HG03565 (cell line): ENCODE measurements at regions not wholly inside any gene's neighbourhood (a gene's known extent, or its start where the extent isn't known, plus 50 kb on each side); places are given as distances from the start of the nearest gene placed in this dataset.
A peak's percentile ranks its signal among the peaks of the same experiment; 100 is the strongest.
"Not testable (repeated sequence)": the region's sequence is repeated elsewhere in the genome, so short reads cannot be mapped to it uniquely, and the experiment has no call there.

ENCODE experiments used
- ATAC-seq: cut with Tn5 transposase; IDR thresholded peaks from one replicate; pipeline ENCODE4 v1.9.1; 2021; ENCODE audit warnings: mild to moderate bottlenecking, moderate library complexity; ENCODE audit not compliant: unreplicated experiment

DNA sequence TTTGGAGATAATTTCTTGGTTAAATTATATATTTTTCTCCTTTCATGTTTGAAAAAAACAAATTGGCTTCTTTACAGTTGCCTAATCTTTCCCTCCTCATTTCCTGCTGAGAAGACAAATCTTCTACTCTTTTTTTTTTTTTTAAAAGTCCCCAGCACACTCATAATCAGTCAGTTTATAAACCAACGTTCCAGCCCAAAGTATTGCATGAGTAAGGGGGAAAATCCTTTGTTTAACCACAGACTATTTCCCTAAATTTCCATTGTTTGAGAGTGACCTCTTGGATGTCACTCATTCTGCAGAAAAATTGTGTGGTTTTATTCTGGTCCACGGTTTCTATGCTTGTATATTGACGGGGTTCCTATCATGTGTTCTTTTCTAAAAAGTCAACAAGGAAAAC is 55.1 kb upstream of the TLR4 start:
- no peak for ATAC-seq

DNA sequence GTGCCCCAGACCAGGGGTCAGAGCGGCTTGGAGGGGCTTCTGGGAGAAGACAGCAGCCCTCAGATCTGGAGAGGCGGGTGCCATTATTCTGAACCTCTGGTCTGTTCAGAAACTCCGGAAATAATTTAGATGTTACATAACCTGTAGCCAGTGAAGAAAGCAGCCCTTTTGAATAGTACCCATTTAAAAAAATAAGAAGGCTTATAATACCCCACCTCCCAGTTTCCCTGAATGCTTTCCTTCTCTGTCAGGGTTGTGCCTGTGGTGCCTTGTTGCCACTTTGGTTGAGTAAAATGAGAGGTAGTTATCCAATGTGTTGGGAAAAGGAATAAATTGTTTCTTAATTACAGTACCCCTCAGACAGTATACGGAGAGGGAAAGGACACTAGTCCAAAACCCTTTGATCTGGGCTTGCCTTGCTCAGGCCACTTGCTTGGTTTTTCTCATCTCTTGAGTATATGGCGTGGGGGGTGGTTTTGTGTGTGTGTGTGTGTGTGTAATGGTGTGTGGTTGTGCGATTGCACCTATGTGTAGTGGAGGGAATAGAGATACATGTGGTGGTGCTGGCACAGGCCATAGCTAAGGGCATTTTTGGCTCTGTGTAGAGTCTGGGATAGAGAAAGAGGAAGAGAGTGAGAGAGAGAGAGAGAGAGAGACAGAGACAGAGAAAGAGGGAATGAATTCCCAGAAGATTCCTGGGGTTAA is 59.1 kb upstream of the TLR4 start:
- ATAC-seq = no peak

DNA sequence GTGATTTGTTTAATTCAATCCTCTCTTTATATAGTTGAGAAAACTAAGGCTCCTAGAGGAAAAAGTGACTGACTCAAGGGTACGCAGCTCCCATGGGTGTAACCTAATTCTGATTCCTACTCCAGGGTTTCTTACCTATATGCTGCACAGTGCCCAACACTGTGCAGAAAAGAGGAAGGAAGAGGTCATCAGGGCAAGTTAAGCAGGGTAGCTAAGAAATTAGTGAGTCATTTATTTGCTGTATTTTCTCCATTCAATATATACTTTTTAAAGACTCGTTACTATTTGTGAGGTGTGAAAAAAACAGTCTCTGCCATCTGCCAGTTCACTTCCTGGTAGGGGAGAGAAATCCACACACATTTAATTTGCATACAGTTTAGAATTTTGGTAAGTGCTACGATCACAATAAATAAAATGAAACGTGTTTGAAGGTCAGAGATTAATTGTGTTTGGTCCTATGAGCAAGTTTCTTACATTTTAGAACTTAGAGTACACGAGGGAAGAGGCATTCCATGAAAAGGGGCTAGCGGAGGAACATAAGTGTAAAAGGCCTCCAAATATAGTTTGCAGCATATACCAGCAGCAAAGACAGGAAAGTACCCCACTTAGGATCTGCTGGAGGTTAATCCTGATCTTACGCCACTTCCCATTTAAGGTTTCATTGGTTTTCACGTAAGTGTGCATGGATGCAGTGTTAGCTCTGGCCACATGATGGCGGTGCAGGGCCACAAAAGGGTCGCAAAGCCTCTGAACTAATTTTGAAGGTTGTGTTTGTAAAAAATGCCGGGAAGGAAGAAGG is 59.9 kb upstream of the TLR4 start:
- peak; percentile 63 for ATAC-seq

DNA sequence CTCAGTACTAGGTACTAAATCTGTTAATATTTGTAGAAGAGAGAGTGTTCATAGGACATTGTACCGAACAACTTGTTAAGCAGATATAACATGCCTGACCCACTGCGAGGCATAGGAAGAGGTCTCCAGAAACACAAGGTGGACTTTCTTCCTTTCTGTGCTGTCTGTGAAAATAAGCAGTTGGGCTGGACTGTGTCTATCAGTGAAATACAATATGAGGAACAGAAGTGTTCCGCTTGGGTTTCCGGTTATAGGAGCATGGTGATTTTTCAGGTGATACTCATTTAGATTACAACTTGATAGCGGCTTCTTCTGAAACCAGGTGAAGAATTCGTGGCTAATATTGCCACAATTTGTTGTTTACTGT is 60.9 kb upstream of the TLR4 start:
- ATAC-seq = no peak

DNA sequence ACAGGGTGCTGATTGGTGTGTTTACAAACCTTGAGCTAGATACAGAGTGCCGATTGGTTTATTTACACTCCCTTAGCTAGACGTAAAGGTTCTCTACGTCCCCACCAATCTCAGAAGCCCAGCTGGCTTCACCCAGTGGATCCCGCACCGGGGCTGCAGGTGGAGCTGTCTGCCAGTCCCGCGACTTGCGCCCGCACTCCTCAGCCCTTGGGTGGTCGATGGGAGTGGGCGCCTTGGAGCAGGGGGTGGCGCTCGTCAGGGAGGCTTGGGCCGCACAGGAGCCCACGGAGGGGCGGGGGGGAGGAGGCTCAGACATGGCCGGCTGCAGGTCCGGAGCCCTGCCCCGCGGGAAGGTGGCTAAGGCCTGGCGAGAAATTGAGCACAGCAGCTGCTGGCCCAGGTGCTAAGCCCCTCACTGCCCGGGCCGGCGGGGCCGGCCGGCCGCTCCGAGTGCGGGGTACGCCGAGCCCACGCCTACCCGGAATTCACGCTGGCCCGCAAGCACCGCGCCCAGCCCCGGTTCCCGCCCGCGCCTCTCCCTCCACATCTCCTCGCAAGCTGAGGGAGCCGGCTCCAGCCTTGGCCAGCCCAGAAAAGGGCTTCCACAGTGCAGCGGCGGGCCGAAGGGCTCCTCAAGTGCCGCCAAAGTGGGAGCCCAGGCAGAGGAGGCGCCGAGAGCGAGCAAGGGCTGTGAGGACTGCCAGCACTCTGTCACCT is 61.5 kb upstream of the TLR4 start:
- ATAC-seq = not testable (repeated sequence)

DNA sequence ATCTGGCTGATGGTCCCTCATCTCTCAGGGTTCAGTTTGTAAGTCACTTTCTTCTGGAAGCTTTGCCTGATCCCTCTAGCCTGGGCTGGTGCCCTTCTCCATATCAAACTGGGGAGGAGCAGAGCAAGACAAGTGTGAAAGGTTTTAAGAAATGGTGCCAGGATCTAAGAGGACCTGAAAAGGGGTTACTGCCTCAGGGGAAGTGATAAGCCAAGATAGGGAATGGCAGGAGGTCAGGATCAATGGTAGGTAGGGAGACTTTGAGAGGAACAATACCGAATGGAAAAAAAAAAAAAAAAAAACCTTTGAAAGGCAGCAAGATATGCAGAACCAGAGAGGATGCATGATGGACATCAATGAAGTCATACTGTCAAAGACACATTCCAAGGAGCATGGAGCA is 67.5 kb upstream of the TLR4 start:
- ATAC-seq = no peak

DNA sequence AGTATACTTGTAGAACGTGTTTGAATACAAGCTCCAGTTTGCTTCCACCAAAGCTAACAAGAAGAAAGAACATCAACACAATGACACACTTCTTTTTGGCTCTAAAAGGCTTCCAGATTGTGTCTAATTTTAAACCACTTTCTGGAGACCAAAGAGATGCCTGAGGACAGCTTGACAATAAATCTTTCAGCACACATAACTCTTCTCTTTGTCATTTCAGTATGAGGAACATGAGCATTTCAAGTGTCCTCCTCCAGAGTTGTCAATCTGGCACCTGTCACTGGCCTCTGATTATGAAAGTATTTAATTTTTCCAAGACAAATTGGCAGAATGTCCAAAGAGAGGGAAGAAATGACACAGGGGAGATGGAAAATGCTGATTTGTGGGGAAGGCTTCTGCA is 79.0 kb upstream of the TLR4 start:
- ATAC-seq = no peak

DNA sequence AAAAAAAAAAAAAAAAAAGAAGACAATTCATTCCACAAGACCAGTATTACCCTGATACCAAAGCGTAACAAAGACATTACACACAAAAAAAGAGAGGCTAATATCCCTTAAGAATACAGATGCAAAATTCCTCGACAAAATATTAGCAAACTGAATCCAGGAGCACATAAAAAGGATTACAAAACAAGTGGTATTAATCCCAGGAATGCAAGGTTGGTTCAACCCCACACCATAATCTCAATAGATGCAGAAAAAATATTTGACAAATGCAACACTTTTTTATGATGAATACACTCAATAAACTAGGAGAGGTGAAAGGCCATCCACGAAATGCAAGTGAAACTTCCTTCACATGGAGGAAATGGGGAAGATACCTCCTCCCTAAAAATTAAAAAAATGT is 80.1 kb upstream of the TLR4 start:
- ATAC-seq = no peak

DNA sequence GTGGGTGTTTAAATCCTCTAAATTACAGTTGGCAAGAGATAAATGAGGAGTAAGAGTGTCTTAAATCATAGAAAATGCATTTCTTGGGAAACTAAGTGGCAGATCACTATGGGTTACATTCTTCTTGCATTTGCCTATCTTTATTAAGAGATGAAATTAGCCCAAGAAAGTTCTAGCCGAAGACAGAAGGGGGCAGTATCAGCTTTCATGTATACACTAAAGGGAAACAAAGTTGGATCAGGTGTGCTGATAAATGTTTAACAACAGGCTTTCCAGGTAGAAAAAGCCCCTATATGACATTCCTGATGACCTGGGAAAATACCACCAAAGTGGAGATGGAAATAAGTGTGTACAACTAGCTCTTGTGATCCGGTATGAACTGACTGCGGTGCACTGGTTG is 81.9 kb upstream of the TLR4 start:
- no peak for ATAC-seq

DNA sequence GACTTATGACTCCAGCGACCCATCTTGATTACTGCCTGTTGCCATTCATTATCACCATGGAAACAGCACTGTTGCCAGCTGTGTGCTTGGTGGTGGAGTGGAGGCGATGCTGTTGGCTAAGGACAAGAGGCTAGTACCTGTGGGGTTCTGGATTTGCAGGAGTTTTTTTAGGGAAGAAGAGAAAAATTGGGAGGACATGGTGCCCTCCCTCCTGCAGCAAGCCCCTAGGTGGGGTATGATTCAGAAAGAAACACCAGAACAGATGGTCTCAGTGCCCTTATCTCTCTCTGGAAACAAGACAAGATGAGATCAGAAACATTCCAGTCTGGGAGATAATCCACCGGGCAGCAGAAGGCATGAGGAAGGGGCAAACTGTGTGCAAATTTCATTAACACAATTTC is 87.8 kb upstream of the TLR4 start:
- no peak for ATAC-seq

DNA sequence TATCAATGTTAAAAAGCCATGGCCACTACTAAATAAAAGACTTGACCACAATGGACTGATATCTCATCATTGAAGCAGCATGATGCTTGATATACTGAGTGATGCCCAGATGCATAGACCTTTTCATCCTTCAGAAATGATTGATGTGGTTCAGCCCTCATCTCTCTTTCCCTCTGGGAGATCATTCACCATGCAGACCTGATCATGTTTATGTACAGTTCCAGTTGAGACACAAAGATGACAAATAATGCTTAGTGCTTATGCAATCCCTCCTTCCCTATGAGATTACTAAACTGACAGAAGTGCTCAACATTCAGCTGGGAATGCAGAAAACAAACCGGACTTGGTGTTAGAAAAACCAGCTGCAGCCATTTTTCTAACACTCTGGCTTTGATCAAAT is 91.9 kb upstream of the TLR4 start:
- ATAC-seq = no peak

DNA sequence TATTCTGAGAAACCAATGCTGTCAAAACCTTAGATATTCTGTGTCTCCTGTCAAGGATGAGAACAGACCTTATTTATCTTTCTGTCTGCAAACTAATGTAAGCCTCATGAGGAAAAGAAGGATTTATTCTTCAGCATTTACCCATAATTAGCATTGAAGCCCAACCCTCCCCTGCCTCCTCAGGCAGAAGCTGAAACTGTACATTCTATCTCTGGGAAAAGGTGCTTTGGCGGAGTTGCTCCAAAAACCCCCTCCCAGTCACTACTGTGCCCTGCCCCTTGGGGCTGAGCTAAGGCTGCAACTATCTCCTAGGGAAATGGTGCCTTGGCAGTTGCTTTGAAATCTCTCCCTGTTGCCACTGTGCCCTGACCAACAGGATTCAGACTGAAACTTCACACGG is 106.2 kb upstream of the TLR4 start:
- no peak for ATAC-seq

DNA sequence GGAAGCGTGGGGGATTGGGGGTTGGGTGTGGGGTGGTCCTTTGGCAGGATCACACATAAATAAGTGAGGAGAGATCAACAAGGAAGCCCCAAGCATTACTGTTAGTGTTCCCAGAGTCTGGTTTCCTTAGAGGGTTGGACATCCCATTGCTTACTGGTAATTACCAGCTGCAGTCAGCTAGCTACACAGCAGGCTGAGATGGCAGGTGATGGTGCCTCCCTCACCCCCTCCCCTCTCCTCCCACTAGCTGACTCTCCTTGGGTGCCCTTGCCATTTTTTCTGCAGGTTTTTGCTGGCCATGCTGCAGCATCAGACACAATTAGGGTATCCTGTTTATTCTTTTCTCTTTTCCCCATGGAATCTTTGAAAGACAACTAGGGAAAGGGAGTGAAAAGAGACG is 107.5 kb upstream of the TLR4 start:
- no peak for ATAC-seq

DNA sequence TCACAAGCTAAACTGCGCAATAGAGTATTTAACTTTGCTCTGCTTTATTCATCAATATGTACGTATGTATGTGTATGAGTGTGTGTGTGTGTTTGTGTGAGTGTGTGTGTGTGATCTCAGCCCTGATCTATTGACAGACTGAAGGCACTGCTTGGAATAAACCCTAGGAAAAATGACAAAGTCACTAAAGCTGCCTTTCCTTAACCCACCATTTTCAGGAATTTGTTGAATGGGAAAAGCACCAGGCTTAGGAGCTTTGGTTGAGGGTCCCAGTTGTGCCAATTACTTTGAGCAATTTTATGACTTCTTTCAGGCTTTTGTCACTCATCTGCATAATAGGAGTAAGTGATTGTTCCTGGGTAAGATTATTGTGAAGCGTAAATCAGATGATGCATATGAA is 108.6 kb upstream of the TLR4 start:
- ATAC-seq = no peak

DNA sequence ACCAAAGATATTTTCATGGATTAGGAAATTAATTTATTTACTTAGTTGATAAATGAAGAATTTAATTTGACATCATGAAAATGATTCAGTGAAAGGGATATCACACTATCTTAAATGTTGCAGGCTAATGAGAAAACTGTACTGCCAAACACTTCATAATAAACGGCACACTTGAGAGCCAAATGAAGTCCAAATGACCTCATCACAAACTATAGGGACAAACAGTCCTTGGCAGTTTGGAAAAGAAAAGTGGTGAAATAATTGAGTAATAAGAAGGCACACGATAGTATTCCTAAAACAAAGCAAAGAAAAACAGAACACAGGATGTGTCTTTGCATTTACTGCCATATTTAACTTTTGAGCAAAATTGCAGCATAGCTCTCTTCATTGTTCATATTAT is 116.9 kb upstream of the TLR4 start:
- no peak for ATAC-seq

DNA sequence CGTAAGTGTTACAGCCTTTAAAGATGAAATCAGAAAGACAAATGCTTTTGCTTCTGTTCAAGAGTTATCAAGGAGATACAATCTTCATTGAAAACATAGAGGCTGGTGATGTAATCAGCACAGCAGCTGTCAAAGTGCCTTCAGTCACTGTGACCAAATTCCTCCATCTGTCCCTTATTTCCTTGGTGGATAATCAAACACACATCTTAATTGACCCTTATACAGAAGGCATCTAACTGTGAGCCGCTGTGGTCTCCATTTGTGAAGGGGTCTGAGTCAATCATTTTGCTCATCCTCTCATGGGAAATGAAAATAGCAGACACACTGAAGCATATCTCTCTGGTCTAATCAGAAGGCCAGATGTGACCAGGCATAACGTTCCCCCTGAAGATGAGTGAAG is 130.1 kb upstream of the TLR4 start:
- ATAC-seq = no peak

DNA sequence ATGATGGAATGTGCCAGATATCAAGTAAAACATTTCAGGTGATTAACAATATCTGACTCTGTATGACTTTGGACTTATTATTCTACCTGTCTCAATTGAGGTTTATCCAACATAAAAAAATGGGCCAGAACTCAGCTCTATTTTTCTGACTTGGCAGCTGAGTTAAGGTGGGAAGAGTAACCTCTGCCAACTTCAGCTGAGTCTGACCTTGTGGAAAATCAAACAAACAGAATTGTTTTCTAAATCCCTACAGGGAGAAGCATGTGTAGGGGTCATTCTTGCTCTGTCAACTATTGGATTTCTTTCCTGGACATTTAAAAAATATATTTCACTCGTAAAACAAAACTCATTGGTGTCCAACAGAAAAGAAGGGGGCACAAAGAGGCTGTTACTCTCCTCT is 139.4 kb upstream of the TLR4 start:
- ATAC-seq = no peak

DNA sequence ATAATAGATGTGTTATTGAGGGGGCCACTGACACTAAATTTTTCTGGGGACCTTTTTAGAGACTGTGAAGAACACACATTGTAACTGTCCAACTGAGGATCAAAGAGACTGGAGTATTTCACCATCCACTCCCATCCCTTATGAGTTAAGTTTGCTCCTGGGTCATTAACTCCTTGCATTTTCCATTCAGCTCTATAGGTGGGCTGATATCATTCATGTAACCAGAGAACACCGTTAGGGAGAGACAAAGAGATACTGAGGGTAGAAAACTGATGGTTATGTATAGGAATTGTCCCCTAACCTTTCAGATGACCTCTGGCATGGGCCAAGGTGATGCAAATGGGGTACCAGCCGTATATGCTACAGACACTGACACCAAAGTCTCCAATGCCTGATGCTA is 142.4 kb upstream of the TLR4 start:
- no peak for ATAC-seq

DNA sequence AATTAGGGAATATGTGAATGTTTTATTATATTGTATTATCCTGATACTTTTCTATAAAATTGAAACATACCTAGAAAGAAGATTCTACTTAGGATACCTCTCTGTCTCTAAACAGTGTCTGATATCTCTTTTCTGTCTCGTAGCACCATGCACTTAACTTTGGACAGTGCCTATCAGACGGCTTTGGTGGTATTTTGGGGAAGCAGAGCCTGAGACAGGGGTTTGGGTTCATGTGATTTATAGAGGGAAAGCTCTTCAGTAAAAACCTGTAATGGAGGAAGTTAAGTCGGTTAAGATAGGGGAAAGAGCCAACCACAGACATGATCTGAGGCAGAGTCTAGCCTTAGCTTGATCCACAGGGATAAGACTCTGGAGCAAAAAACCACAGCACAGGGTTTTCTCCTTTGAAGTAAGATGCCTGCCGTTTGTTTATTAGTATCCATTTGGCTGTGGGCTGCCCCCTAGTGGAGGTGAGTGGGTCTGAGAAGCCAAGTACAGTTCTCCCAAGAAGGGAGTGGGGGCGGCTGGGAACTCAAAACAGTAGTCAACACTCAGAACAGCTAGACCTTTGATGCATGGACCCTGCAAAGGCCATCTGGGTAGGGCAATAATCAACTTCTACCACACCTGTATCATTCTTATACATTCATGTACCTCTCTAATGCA is 141.2 kb upstream of the ASTN2 start:
- no peak for ATAC-seq

DNA sequence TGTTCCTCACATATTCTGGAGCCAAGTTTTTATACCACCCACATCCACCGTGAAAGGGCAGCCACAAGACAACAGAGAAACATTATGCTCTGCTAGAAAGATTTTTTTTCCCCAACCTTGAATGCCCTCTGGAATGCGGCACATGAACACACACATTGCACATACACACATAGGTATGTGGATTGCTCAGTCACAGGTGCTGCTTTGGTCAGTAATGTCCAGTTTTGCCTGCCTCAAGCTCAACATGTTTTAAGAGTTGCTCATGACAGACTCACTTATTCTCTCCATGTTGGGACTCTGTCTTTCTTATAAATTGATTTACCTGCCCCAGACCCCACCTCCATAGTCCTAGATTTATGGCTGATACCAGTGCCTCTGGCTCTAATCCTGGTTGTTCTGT is 138.0 kb upstream of the ASTN2 start:
- ATAC-seq = no peak

DNA sequence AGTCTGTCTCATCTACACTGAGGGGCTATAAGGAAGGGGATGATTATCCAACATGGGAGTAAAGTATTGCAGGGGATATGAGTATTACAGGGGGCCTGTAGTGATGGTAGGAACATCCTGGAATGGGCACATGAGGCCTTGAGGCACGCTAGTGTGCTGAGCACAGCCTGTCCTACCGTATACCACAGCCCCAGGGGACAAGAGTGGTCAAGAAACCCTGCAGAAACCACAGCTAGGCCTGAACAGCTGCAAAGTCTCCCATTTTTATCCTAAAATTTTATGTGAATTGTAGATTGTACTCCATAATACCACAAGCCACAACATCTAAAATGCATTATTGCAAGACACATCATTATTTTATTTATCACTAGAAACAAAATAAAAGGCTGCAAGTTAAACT is 136.3 kb upstream of the ASTN2 start:
- ATAC-seq = no peak

DNA sequence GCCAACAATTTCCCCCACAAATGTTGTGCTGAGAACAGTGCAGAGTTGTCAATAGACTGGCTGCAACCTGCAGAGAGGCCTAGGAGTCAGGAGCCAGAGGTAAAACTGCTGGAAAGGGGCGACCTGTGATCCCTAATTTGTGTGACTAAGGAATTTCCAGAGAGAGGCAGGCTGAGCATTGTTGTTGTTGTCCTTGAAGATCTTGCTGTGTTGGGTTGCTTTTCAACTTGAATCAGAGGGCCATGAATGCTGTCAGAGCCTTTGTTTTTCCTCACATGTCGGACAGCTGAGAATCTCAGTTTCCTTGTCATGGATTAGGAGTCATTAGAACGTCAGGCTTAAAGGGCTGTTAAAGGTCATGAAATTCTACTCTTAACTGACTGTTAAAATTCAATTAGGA is 134.6 kb upstream of the ASTN2 start:
- no peak for ATAC-seq
